HPDE6-E6E7 (cell line): ENCODE measurements at regions not wholly inside any gene's neighbourhood (a gene's known extent, or its start where the extent isn't known, plus 50 kb on each side); places are given as distances from the start of the nearest gene placed in this dataset.
A peak's percentile ranks its signal among the peaks of the same experiment; 100 is the strongest.

ENCODE experiments used
- DNase-seq: peaks from one replicate; pipeline ENCODE4 v3.0.0; 2011; ENCODE audit warnings: missing footprints; ENCODE audit errors: extremely low spot score

GRCh38 chr20:11281768-11282167 is 608.0 kb upstream of the JAG1 start:
- DNase-seq: no peak

- DNase-seq: no peak
Observed at GRCh38 chr20:11287126-11287525, 613.3 kb upstream of the JAG1 start.

GRCh38 chr20:11296221-11296620 is 621.5 kb upstream of the BTBD3 start:
- DNase-seq: no peak

GRCh38 chr20:11296951-11297350 is 620.7 kb upstream of the BTBD3 start:
- DNase-seq: no peak

- no peak for DNase-seq
Observed at GRCh38 chr20:11301699-11302098, 616.0 kb upstream of the BTBD3 start.

GRCh38 chr20:11302436-11302835 is 615.3 kb upstream of the BTBD3 start:
- no peak for DNase-seq

GRCh38 chr20:11304795-11305194 is 612.9 kb upstream of the BTBD3 start:
- no peak for DNase-seq

- peak; percentile 68 for DNase-seq
Observed at GRCh38 chr20:11305406-11305805, 612.3 kb upstream of the BTBD3 start.

GRCh38 chr20:11311659-11312224 is 606.0 kb upstream of the BTBD3 start:
- DNase-seq: no peak

GRCh38 chr20:11315525-11315924 is 602.2 kb upstream of the BTBD3 start:
- no peak for DNase-seq

- DNase-seq: no peak
Observed at GRCh38 chr20:11316244-11316643, 601.4 kb upstream of the BTBD3 start.

- no peak for DNase-seq
Observed at GRCh38 chr20:11320033-11320432, 597.7 kb upstream of the BTBD3 start.

GRCh38 chr20:11323816-11324215 is 593.9 kb upstream of the BTBD3 start:
- no peak for DNase-seq

- DNase-seq: no peak
Observed at GRCh38 chr20:11324990-11325389, 592.7 kb upstream of the BTBD3 start.

- no peak for DNase-seq
Observed at GRCh38 chr20:11328839-11329238, 588.9 kb upstream of the BTBD3 start.

GRCh38 chr20:11329271-11329670 is 588.4 kb upstream of the BTBD3 start:
- DNase-seq: peak; percentile 43

GRCh38 chr20:11331096-11331495 is 586.6 kb upstream of the BTBD3 start:
- peak; percentile 43 for DNase-seq

GRCh38 chr20:11332381-11332780 is 585.3 kb upstream of the BTBD3 start:
- no peak for DNase-seq

GRCh38 chr20:11333634-11334033 is 584.1 kb upstream of the BTBD3 start:
- no peak for DNase-seq

GRCh38 chr20:11337361-11338130 is 580.1 kb upstream of the BTBD3 start:
- no peak for DNase-seq

GRCh38 chr20:11338496-11339306 is 579.0 kb upstream of the BTBD3 start:
- DNase-seq: no peak

GRCh38 chr20:11344939-11345338 is 572.8 kb upstream of the BTBD3 start:
- DNase-seq: no peak

- DNase-seq: no peak
Observed at GRCh38 chr20:11347738-11348137, 570.0 kb upstream of the BTBD3 start.
